GM12872 (cell line): ENCODE measurements at regions not wholly inside any gene's neighbourhood (a gene's known extent, or its start where the extent isn't known, plus 50 kb on each side); places are given as distances from the start of the nearest gene placed in this dataset.

Source experiments
- CTCF ChIP-seq: IDR thresholded peaks from 3 replicates; pipeline ENCODE4 v1.5.1; 2011; ENCODE audit warnings: low read depth, mild to moderate bottlenecking, low read length, moderate library complexity; ENCODE audit not compliant: insufficient read depth

GRCh38 chr2:107020392-107020791, 134.4 kb upstream of the ST6GAL2 start:
- TF ChIP-seq CTCF, result no peak

- TF ChIP-seq CTCF, result no peak
Observed at GRCh38 chr2:107024269-107024668, 138.3 kb upstream of the ST6GAL2 start.

DNA sequence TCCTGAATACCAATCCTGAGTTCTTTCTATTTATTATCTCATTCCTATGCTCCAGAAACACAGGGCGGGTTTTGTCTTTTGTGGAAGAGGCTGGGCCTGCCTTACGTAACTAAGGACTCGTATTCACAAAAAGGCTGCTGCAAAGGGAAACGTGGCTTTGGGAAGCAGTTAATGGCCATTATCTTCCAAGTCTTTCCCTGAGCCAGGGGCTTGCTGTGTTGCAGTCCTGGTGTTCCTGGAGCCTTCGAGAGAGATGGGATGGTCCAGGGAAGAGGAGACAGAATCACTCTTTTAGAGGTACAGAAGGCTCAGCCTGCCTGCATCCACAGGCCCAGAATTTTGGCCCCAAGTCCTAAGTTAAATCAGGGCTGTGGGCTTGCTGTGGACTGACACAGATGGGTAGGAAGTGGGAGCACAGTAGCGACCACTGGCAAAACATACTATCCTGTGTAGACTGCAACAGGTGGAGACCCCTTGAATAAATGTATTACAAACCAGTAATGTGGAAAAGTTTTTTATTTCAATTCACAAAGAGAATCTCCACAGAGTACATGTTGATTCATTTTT, 139.4 kb upstream of the ST6GAL2 start:
- no peak for TF ChIP-seq CTCF

- no peak for TF ChIP-seq CTCF
Observed at GRCh38 chr2:107025869-107026380, 140.0 kb upstream of the ST6GAL2 start.

DNA sequence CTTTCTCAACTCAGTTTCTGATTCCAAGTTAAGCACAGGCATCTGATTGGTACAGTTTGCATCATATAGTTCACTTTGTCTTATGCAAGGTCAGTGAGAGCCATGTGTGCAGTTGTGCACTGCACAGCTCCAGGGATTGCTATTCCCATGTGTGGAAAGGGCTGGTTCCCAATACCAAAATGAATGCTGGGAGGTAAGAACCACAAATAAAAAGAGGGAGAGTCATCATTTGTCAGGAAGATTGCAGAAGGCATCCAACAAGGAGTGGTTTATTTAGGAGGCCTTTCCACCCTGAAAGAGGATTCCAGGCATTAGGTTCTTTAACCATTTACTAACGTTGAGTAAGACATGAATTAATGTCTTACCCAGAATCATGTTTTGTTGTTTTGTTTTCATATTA, 141.2 kb upstream of the ST6GAL2 start:
- TF ChIP-seq CTCF, result no peak

DNA sequence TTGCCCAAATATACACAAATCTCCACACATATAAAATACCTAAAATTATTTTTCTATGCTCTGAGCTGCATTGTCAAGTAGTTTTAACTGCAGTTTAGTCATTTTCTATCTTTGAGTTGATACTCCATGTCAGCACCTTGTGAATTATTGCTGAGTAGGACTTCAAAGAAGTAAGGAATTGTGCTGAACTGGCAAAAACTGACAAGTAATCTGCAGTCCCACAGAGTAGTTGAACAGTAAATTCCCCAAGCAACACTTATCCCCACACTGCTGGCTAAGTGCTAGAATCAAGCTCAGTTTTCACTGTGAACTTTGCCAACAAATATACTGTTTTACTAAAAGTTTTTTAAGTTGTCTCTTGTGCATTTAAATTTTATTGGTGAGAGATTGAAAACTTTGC, 141.8 kb upstream of the ST6GAL2 start:
- TF ChIP-seq CTCF, result no peak

GRCh38 chr2:107028661-107029060, 142.7 kb upstream of the ST6GAL2 start:
- TF ChIP-seq CTCF, result no peak
